HFF-Myc (cell line): ENCODE measurements at regions not wholly inside any gene's neighbourhood (a gene's known extent, or its start where the extent isn't known, plus 50 kb on each side); places are given as distances from the start of the nearest gene placed in this dataset.

Source experiments
- DNase-seq: peaks from one replicate; pipeline ENCODE4 v3.0.0-alpha.2; 2011; ENCODE audit warnings: low read depth; ENCODE audit errors: extremely low read depth
- H3K4me3 ChIP-seq: replicated peaks from 2 replicates; pipeline ENCODE4 v1.5.1; 2011; ENCODE audit warnings: low read depth, mild to moderate bottlenecking, control low read depth, low read length
- CTCF ChIP-seq: IDR thresholded peaks from 2 replicates; pipeline ENCODE4 v1.5.1; 2012; ENCODE audit warnings: mild to moderate bottlenecking, low read depth, low read length, control low read depth; ENCODE audit errors: missing control alignments

GRCh38 chr5:153404747-153405146, 85.7 kb upstream of the GRIA1 start:
- TF ChIP-seq CTCF: no peak
- no peak for DNase-seq

GRCh38 chr5:153421676-153422075, 68.8 kb upstream of the GRIA1 start:
- no peak for DNase-seq
- no peak overlapping the region for H3K4me3 ChIP-seq
- no peak for TF ChIP-seq CTCF

More at GRCh38 chr5:153404747-153405146, 85.7 kb upstream of the GRIA1 start:
- no peak overlapping the region for H3K4me3 ChIP-seq

- DNase-seq: no peak
- TF ChIP-seq CTCF: peak; percentile 48
Measured at GRCh38 chr5:153425914-153426313, 64.6 kb upstream of the GRIA1 start.

GRCh38 chr5:153429761-153430380, 60.6 kb upstream of the GRIA1 start:
- no peak overlapping the region for H3K4me3 ChIP-seq
- TF ChIP-seq CTCF: no peak
- DNase-seq: no peak

More at GRCh38 chr5:153425914-153426313, 64.6 kb upstream of the GRIA1 start:
- no peak overlapping the region for H3K4me3 ChIP-seq

GRCh38 chr5:153432583-153432982, 57.9 kb upstream of the GRIA1 start:
- no peak overlapping the region for H3K4me3 ChIP-seq
- no peak for TF ChIP-seq CTCF
- no peak for DNase-seq

GRCh38 chr5:153437251-153437650, 53.2 kb upstream of the GRIA1 start:
- no peak overlapping the region for H3K4me3 ChIP-seq
- DNase-seq: no peak
- no peak for TF ChIP-seq CTCF

GRCh38 chr5:153439130-153439529, 51.3 kb upstream of the GRIA1 start:
- no peak for DNase-seq
- H3K4me3 ChIP-seq: no peak overlapping the region
- no peak for TF ChIP-seq CTCF
